Rectal smooth muscle tissue (tissue), 1 donor: ENCODE measurements at regions not wholly inside any gene's neighbourhood (a gene's known extent, or its start where the extent isn't known, plus 50 kb on each side); places are given as distances from the start of the nearest gene placed in this dataset.

Source experiments
- H3K27ac ChIP-seq: one replicate; pipeline ENCODE4 v1.7.0; 2013; ENCODE audit warnings: low read depth, low read length, inconsistent platforms
- H3K27me3 ChIP-seq: one replicate; pipeline ENCODE4 v1.7.0; 2013; ENCODE audit warnings: low read length; ENCODE audit not compliant: control insufficient read depth, insufficient read depth
- H3K36me3 ChIP-seq: one replicate; pipeline ENCODE4 v1.7.0; 2013; ENCODE audit warnings: low read length; ENCODE audit not compliant: control insufficient read depth, insufficient read depth
- H3K4me1 ChIP-seq: one replicate; pipeline ENCODE4 v1.7.0; 2013; ENCODE audit warnings: low read length; ENCODE audit not compliant: control insufficient read depth, insufficient read depth
- H3K4me3 ChIP-seq: one replicate; pipeline ENCODE4 v1.7.0; 2013; ENCODE audit warnings: low read length
- H3K9ac ChIP-seq: one replicate; pipeline ENCODE4 v1.7.0; 2013; ENCODE audit warnings: low read length

DNA sequence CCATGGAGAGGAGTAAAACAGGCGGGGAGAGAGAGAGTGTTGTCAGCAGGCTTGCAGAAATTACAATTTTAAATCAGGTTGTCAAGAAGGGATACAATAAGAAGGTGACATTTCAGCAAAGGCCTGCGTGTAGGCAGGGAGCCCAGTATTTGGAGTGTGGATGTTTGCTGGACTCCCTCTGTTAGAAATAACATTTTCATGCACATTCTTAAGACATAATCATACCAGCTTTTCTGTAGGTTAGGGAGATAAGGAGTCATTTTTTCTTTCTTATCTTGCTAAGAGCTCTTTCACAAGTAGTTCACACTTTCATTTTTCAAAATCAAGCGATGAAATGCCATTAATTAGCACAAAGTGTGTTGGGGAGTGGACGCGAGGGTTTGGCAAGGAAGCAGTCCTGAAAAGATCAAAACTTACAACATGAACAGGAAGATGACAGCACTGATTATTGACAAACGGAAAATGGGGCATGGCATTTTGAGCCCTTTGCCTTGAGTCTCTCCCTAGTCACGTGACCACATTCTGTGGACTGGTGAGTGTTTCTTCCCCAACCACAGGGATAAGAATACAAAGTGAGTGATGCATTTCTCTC is 160.2 kb downstream of the DAD1 start:
- no peaks in the 10 kb centered on the region for H3K27me3 ChIP-seq
- H3K9ac ChIP-seq = no peak overlapping the region
- no peaks in the 10 kb centered on the region for H3K36me3 ChIP-seq
- H3K4me1 ChIP-seq = peaks cover 15% of the 10 kb centered on the region
- H3K27ac ChIP-seq = no peak overlapping the region
- H3K4me3 ChIP-seq = no peak overlapping the region

DNA sequence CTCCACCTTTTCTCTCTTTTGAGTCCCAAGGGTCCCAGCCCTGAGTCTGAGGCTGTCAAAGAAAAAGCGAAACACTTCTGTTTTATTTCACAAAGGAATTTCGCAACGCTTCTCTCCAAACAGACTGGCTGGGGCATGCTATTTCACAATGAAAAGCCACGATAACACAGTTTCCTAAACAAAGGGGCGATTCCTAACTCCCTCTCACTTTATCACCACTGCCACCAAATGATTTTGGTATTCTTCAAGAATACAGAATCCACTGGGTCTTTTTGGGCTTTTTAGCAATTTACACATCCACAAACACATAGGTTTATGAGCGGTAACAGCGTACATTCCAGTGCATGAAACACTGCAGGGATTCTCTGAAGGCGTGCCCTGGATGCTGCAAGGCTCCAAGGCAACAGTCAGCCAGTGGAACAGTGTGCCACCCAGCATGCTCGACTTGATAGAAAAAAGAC is 161.2 kb downstream of the DAD1 start:
- Histone ChIP-seq H3K9ac (no peak overlapping the region), H3K4me3 (no peak overlapping the region), H3K27me3 (no peaks in the 10 kb centered on the region), H3K36me3 (no peaks in the 10 kb centered on the region), H3K27ac (no peak overlapping the region), H3K4me1 (peaks cover 9% of the 10 kb centered on the region)

DNA sequence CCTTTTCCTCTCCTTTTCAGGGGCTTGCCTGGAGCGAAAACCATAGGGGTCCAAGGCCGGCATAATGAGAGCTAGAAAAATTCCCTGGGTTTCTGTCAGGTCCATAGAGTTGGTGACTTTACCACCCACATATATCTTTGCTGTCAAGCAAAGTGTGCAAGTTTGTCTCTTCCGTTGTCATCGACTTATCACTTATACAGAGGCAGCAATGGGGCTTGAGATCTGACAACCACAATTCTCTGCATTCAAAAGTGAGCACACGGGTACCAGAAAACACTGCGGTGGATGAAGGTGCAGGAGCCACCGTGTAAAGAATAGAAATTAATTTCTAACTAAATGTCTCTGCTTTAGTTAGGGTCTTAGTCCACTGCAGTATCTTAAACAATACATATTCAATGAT is 162.3 kb downstream of the DAD1 start:
- Histone ChIP-seq H3K27me3 (no peaks in the 10 kb centered on the region), H3K9ac (no peak overlapping the region), H3K4me3 (no peak overlapping the region), H3K36me3 (no peaks in the 10 kb centered on the region), H3K4me1 (peaks cover 8% of the 10 kb centered on the region), H3K27ac (no peak overlapping the region)

DNA sequence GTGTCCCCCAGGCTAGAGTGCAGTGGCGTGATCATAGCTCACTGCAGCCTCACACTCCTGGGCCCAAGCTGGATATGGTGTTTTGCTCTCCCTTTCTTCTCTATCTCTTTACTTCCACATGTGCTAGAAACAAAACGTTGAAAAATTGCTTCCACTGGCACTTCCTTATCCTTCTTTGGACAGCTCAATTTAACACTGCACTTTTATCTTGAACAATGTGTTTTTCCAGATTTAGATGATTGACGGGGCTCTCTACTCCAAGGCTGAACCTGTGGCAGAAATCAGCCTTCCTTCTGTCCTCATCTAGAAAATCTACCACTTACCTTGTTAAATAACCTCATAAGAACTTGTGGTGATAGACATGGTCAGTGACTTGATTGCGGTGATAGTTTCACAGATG is 165.1 kb downstream of the DAD1 start:
- no peaks in the 10 kb centered on the region for H3K27me3 ChIP-seq

DNA sequence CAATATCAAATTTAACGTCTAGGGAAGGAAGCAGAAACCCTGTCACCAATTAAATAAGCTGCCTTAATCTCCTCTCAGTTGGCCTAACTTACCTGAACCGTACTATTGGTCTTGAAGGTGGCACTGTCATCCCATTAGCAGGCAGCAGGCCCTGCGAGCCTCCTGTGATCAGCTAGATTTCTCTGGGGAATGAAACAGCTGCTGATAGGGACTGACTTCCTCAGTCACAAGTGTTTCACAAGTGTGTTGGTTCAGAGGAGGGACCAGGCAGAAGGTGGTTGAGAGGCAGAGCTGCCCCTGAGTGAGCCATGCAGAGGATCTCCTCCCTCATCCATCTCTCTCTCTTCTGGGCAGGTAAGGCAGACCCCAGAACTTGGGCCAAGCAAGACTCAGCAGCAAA is 166.8 kb downstream of the DAD1 start:
- no peaks in the 10 kb centered on the region for H3K4me1 ChIP-seq
- H3K4me3 ChIP-seq = no peak overlapping the region
- no peak overlapping the region for H3K27ac ChIP-seq
- H3K9ac ChIP-seq = no peak overlapping the region
- no peaks in the 10 kb centered on the region for H3K27me3 ChIP-seq
- no peaks in the 10 kb centered on the region for H3K36me3 ChIP-seq

More for the DNA sequence above, 165.1 kb downstream of the DAD1 start:
- H3K9ac ChIP-seq = no peak overlapping the region
- H3K4me3 ChIP-seq = no peak overlapping the region
- H3K27ac ChIP-seq = no peak overlapping the region
- H3K4me1 ChIP-seq = peaks cover 8% of the 10 kb centered on the region
- H3K36me3 ChIP-seq = no peaks in the 10 kb centered on the region

DNA sequence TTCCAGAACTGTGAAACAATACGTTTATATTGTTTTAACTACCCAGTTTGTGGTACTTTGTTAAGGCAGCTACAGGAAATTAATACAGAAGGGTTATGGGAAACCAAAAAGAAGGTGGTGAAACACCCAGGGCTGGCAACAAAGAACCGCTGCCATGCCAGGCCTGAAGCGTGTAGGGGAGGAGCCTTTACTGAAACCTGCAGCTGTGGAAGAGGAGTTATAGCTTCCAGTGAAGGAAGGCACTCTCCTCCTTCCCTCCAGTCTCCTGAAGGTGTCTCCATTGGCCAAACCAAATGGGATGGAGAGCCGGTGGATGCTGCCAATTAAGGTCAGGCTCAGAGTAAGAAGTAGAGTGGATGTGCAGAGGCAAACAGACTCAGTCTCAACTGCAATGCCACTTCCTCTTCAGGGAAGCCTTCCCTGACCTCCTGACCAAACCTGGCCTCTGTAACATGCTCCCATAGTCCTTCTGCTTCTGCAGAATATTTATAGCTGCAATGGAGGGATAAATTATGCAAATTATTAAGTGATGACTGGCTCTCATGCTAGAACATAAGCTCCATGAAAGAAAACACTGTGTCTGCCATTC is 168.3 kb downstream of the DAD1 start:
- H3K4me3 ChIP-seq = no peak overlapping the region
- no peaks in the 10 kb centered on the region for H3K27me3 ChIP-seq
- H3K36me3 ChIP-seq = no peaks in the 10 kb centered on the region
- no peak overlapping the region for H3K27ac ChIP-seq
- no peak overlapping the region for H3K9ac ChIP-seq
- H3K4me1 ChIP-seq = no peaks in the 10 kb centered on the region

DNA sequence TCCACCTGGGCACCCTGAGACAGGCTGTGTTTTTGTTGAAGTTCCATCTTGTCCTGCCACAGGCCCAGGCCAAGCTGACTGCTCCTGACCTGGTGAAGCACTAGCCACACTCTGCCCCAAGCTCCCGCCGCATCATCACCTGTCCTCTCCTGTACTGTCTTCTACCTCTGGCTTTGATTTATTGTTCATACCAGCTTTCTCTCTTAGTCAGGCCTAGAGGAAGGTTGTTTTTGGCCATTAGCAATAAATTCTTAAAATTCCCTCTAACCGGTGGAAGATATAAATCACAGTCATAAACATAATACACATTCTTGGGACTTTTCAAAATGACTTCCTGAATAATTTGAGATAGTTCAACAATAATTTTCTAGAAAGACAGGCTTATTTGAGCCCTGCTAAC is 169.4 kb downstream of the DAD1 start:
- no peaks in the 10 kb centered on the region for H3K36me3 ChIP-seq
- H3K4me3 ChIP-seq = no peak overlapping the region
- no peak overlapping the region for H3K9ac ChIP-seq
- H3K27me3 ChIP-seq = no peaks in the 10 kb centered on the region
- H3K27ac ChIP-seq = no peak overlapping the region
- H3K4me1 ChIP-seq = no peaks in the 10 kb centered on the region

DNA sequence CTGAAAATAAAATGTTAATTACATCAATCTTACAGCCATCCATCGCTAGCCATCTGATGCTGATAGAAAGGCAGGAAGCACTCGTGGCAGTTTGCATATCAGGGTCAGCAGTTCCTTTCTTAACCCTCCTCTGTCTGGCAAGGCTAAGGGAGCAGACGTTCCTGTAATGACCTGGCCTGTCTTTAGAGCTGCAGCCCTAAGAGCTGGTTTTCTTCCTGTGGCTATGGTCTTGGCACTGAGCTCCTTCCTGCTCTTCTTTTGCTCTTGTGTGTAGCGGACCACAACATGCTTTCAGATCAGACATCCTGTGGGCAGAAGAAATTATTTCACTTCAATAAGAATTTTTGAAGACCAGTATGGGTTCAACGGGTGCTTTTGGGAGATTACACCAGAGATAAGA is 170.4 kb downstream of the DAD1 start:
- no peak overlapping the region for H3K9ac ChIP-seq
- H3K36me3 ChIP-seq = no peaks in the 10 kb centered on the region
- no peaks in the 10 kb centered on the region for H3K4me1 ChIP-seq
- no peak overlapping the region for H3K27ac ChIP-seq
- no peak overlapping the region for H3K4me3 ChIP-seq
- no peaks in the 10 kb centered on the region for H3K27me3 ChIP-seq

DNA sequence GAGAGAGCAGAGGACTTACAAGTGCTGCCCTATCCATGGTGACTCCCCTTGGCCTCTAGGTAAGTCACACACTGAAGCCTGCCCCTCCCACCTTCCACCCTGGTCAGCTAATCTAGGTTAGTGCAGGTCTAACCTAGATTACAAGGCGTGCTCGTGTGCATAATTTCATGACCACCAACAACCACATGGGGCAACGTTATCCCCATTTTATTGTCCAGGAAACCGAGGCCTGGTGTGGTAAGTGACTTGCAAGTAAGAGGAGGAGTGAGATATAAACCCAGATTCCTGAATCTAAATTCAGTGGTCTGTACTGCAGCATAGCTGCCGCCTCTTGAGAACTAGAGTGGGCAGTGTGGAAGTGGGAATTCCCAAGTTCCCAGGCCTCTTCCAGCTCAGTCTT is 171.1 kb downstream of the DAD1 start:
- H3K9ac ChIP-seq = no peak overlapping the region
- no peak overlapping the region for H3K4me3 ChIP-seq
- no peak overlapping the region for H3K27ac ChIP-seq
- no peaks in the 10 kb centered on the region for H3K4me1 ChIP-seq
- H3K36me3 ChIP-seq = no peaks in the 10 kb centered on the region
- no peaks in the 10 kb centered on the region for H3K27me3 ChIP-seq

DNA sequence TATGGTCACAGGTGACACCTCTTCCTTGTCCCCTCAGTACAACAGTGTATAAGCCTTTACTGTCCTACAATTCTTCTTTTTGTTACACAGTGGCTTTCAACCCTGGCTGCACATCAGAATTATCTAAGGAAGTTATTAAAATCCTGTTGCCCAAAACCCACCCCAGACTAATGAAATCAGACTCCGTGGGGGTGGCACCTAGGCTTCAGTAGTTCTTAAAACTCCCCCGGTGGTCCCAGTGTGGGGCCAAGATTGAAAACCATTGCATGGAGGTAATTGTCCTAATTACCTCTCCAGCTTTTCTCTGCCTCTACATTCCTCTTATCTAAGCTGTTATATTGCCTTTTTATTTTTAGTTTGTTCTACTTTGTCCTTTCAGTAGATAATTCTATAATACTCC is 172.8 kb downstream of the DAD1 start:
- H3K27me3 ChIP-seq = no peaks in the 10 kb centered on the region
- H3K4me3 ChIP-seq = no peak overlapping the region
- no peaks in the 10 kb centered on the region for H3K4me1 ChIP-seq
- no peak overlapping the region for H3K9ac ChIP-seq
- no peaks in the 10 kb centered on the region for H3K36me3 ChIP-seq
- no peak overlapping the region for H3K27ac ChIP-seq

DNA sequence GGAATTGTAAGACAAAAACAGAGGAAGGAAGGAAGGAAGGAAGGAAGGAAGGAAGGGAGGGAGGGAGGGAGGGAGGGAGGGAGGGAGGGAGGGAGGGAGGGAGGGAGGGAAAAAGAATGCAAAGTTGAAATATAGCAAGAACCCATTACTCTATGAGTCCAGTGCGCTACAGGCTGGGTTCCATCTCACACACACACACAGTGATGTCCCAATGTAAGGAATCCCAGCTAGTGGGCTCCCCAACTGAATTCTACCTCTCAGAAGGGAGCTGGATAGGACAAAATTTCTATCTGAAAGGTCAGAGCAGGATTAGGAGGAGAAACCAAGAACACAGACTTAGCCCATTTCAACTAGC is 173.4 kb downstream of the DAD1 start:
- Histone ChIP-seq H3K36me3 (no peaks in the 10 kb centered on the region), H3K27me3 (no peaks in the 10 kb centered on the region), H3K27ac (no peak overlapping the region), H3K4me1 (no peaks in the 10 kb centered on the region), H3K4me3 (no peak overlapping the region), H3K9ac (no peak overlapping the region)

DNA sequence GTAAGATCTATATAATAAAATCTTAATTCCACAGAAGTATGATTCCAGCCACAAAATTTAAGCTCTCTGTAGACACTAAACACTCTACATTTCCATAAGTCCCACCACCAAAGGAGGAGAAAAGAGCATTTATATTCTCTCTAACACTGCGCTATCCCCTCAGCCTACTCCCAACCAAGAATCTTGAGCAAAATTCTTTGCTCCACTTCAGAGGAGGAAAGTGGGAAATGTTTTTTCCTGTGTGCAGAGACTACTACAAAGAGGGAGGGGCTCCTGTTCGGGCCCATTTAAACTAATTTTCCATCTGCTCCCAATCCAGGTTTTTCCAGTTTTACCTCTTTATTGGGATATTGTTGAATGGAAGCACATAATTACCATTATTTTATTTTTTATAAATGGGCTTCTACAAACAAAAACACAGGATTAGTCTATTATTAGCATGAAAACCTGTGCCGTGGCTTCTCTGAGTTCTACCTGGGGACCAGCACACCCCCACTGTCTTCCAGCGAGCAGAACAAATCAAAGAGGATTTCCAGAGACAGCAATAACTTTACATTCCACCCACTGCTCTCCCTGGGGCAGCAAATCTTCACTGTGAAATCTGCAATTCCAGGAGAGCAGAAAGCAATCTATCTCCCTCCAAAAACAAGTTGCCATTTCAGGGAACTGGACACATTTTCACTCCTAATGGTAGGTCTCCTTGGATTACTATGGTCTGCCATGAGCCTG is 174.0 kb downstream of the DAD1 start:
- H3K4me3 ChIP-seq = no peak overlapping the region
- H3K4me1 ChIP-seq = no peaks in the 10 kb centered on the region
- no peak overlapping the region for H3K27ac ChIP-seq
- no peaks in the 10 kb centered on the region for H3K27me3 ChIP-seq
- H3K9ac ChIP-seq = no peak overlapping the region
- no peaks in the 10 kb centered on the region for H3K36me3 ChIP-seq

DNA sequence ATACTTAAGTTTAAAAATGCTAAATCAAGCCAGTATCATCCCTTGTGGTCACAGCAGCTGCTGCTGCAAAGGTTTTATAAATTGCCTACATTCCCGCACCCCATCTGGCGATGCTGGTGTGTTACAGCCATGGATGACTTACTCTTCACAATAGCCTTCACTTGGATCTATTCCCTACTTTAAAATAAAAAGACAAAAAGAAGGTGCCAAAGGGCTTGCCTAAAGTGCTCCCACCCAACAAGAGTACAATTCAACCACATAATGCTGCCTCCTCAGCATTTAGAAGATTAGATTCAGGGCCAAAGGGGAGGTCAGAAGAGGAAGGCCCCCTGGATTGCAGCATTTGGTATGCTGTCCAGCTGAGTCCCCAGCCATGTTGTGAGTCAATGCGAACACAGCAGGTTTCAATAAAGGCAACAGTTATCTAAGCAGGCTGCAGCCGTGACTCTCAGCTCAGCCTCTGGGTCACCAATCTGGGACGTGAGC is 176.1 kb downstream of the DAD1 start:
- no peak overlapping the region for H3K4me3 ChIP-seq
- no peaks in the 10 kb centered on the region for H3K4me1 ChIP-seq

More for the DNA sequence above, 176.1 kb downstream of the DAD1 start:
- H3K9ac ChIP-seq = no peak overlapping the region
- H3K36me3 ChIP-seq = no peaks in the 10 kb centered on the region
- no peak overlapping the region for H3K27ac ChIP-seq
- H3K27me3 ChIP-seq = no peaks in the 10 kb centered on the region
